Smooth muscle cell (in vitro differentiated cells): ENCODE measurements at regions not wholly inside any gene's neighbourhood (a gene's known extent, or its start where the extent isn't known, plus 50 kb on each side); places are given as distances from the start of the nearest gene placed in this dataset.

Source experiments
- DNase-seq: peaks from one replicate; lab custom pipeline; 2025; ENCODE audit not compliant: unreplicated experiment; lab: John Stamatoyannopoulos, UW
- H2AFZ ChIP-seq: fragments of 200-600 bp; sonication (generic); 2 replicates; pipeline ENCODE4 v1.6.0; 2016; ENCODE audit warnings: antibody characterized with exemption, low read depth, mild to moderate bottlenecking
- H3F3A ChIP-seq: fragments of 200-600 bp; sonication (generic); 2 replicates; pipeline ENCODE4 v1.6.0; 2017; ENCODE audit warnings: antibody characterized with exemption, low read depth
- H3K27ac ChIP-seq: fragments of 200-600 bp; sonication (generic); 2 replicates; pipeline ENCODE4 v1.5.1; 2016; ENCODE audit warnings: low read depth, mild to moderate bottlenecking
- H3K27me3 ChIP-seq: fragments of 200-600 bp; sonication (generic); 2 replicates; pipeline ENCODE4 v1.6.1; 2016; ENCODE audit warnings: low read depth, mild to moderate bottlenecking
- H3K36me3 ChIP-seq: fragments of 200-600 bp; sonication (generic); 2 replicates; pipeline ENCODE4 v1.5.1; 2016; ENCODE audit warnings: low read depth
- H3K4me1 ChIP-seq: fragments of 200-600 bp; sonication (generic); 2 replicates; pipeline ENCODE4 v1.5.1; 2016; ENCODE audit warnings: low read depth
- H3K4me2 ChIP-seq: fragments of 200-600 bp; sonication (generic); 2 replicates; pipeline ENCODE4 v1.6.0; 2016; ENCODE audit warnings: mild to moderate bottlenecking
- H3K4me3 ChIP-seq: fragments of 200-600 bp; sonication (generic); 2 replicates; pipeline ENCODE4 v1.5.1; 2016; ENCODE audit warnings: mild to moderate bottlenecking
- H3K79me2 ChIP-seq: fragments of 200-600 bp; sonication (generic); 2 replicates; pipeline ENCODE4 v1.6.0; 2016; ENCODE audit warnings: low read depth, mild to moderate bottlenecking
- H3K9ac ChIP-seq: fragments of 200-600 bp; sonication (generic); 2 replicates; pipeline ENCODE4 v1.6.0; 2016; ENCODE audit warnings: low read depth
- H3K9me3 ChIP-seq: fragments of 200-600 bp; sonication (generic); replicated peaks from 2 replicates; pipeline ENCODE4 v1.5.1; 2016; ENCODE audit warnings: low read depth
- H4K20me1 ChIP-seq: fragments of 200-600 bp; sonication (generic); 2 replicates; pipeline ENCODE4 v1.6.0; 2016; ENCODE audit warnings: low read depth
- CTCF ChIP-seq: fragments of 200-600 bp; sonication (generic); IDR thresholded peaks from 2 replicates; pipeline ENCODE4 v1.5.1; 2017; ENCODE audit warnings: borderline replicate concordance, mild to moderate bottlenecking, antibody characterized with exemption; ENCODE audit not compliant: insufficient read depth, poor library complexity, severe bottlenecking
- WGBS: methylation state at CpG from one replicate; pipeline ENCODE4 v1.1.7; 2016; ENCODE audit warnings: low lambda C conversion rate; 5-methylcytosine and 5-hydroxymethylcytosine counted together

GRCh38 chr20:2240835-2241234, 55.0 kb upstream of the TGM3 start:
- no peaks in the 10 kb centered on the region for H4K20me1 ChIP-seq
- peaks cover 19% of the 10 kb centered on the region for H3K4me1 ChIP-seq
- no peak overlapping the region for H3K4me2 ChIP-seq
- H3K4me3 ChIP-seq: no peak overlapping the region
- 92% methylated on average over 4 of the region's 4 CpGs for WGBS
- H3K27ac ChIP-seq: no peak overlapping the region
- no peaks in the 10 kb centered on the region for H3K9me3 ChIP-seq
- H2AFZ ChIP-seq: no peak overlapping the region
- H3F3A ChIP-seq: peaks cover 11% of the 10 kb centered on the region
- H3K9ac ChIP-seq: no peak overlapping the region
- no peak for DNase-seq
- no peaks in the 10 kb centered on the region for H3K36me3 ChIP-seq
- H3K27me3 ChIP-seq: no peaks in the 10 kb centered on the region
- no peaks in the 10 kb centered on the region for H3K79me2 ChIP-seq
- TF ChIP-seq CTCF: no peak

- Histone ChIP-seq H3K9ac (no peak overlapping the region), H3F3A (peaks cover 11% of the 10 kb centered on the region), H2AFZ (no peak overlapping the region), H3K4me1 (peaks cover 21% of the 10 kb centered on the region), H3K79me2 (no peaks in the 10 kb centered on the region), H3K4me2 (no peak overlapping the region), H3K27me3 (no peaks in the 10 kb centered on the region), H4K20me1 (no peaks in the 10 kb centered on the region), H3K36me3 (no peaks in the 10 kb centered on the region), H3K9me3 (no peaks in the 10 kb centered on the region), H3K27ac (no peak overlapping the region), H3K4me3 (no peak overlapping the region)
- no peak for DNase-seq
- WGBS: 82% methylated on average over 2 of the region's 2 CpGs
- no peak for TF ChIP-seq CTCF
Observed at GRCh38 chr20:2242678-2243077, 53.1 kb upstream of the TGM3 start.

- Histone ChIP-seq H3K79me2 (no peaks in the 10 kb centered on the region), H2AFZ (no peak overlapping the region), H3K9me3 (no peaks in the 10 kb centered on the region), H3K27me3 (no peaks in the 10 kb centered on the region), H3K36me3 (no peaks in the 10 kb centered on the region), H3K9ac (no peak overlapping the region), H3K27ac (no peak overlapping the region), H3K4me3 (no peak overlapping the region), H3K4me1 (peaks cover 21% of the 10 kb centered on the region), H3F3A (peaks cover 6% of the 10 kb centered on the region), H4K20me1 (no peaks in the 10 kb centered on the region), H3K4me2 (no peak overlapping the region)
- no peak for DNase-seq
- TF ChIP-seq CTCF: no peak
- WGBS: 78% methylated on average over 4 of the region's 4 CpGs
Observed at GRCh38 chr20:2244523-2244922, 51.3 kb upstream of the TGM3 start.

GRCh38 chr20:2244993-2245392, 50.8 kb upstream of the TGM3 start:
- Histone ChIP-seq H3K4me3 (no peak overlapping the region), H3K79me2 (no peaks in the 10 kb centered on the region), H3F3A (peaks cover 6% of the 10 kb centered on the region), H3K4me2 (no peak overlapping the region), H4K20me1 (no peaks in the 10 kb centered on the region), H2AFZ (no peak overlapping the region), H3K27me3 (no peaks in the 10 kb centered on the region), H3K9me3 (no peaks in the 10 kb centered on the region), H3K36me3 (no peaks in the 10 kb centered on the region), H3K9ac (no peak overlapping the region), H3K27ac (no peak overlapping the region), H3K4me1 (peaks cover 21% of the 10 kb centered on the region)
- WGBS: 48% methylated on average over 6 of the region's 6 CpGs
- no peak for DNase-seq
- no peak for TF ChIP-seq CTCF
